Neutrophil (primary cell): ENCODE measurements at regions not wholly inside any gene's neighbourhood (a gene's known extent, or its start where the extent isn't known, plus 50 kb on each side); places are given as distances from the start of the nearest gene placed in this dataset.

Experiments used
- H3K27ac ChIP-seq: fragments of 200-600 bp; sonication (generic); 2 replicates; pipeline ENCODE4 v1.5.1; 2016; ENCODE audit warnings: mild to moderate bottlenecking, moderate library complexity
- H3K27me3 ChIP-seq: fragments of 200-600 bp; sonication (generic); 2 replicates; pipeline ENCODE4 v1.6.0; 2016; ENCODE audit warnings: mild to moderate bottlenecking
- H3K36me3 ChIP-seq: fragments of 200-600 bp; sonication (generic); 2 replicates; pipeline ENCODE4 v1.5.1; 2017
- H3K4me1 ChIP-seq, 2 experiments: fragments of 200-600 bp in 1 of 2; sonication (generic) in 1 of 2; 1 replicate in 1 of 2; 2 replicates in 1 of 2; pipeline versions ENCODE4 v1.5.1 to v1.6.1; 2013 to 2016; ENCODE audit warnings: low read depth in 1 of 2, low read length in 1 of 2, mild to moderate bottlenecking in 1 of 2, moderate library complexity in 1 of 2; ENCODE audit not compliant: control insufficient read depth in 1 of 2, insufficient read depth in 1 of 2
- H3K4me3 ChIP-seq, 2 experiments: fragments of 200-600 bp in 1 of 2; sonication (generic) in 1 of 2; 1 replicate in 1 of 2; 2 replicates in 1 of 2; pipeline ENCODE4 v1.5.1; 2013 to 2016; ENCODE audit warnings: low read depth in 1 of 2, low read length in 1 of 2, mild to moderate bottlenecking in 1 of 2, moderate library complexity in 1 of 2
- H3K9me3 ChIP-seq: fragments of 200-600 bp; sonication (generic); 2 replicates; pipeline ENCODE4 v1.5.1; 2016
- TF ChIP-seq, protein P1 (sequence below): fragments of 200-600 bp; sonication (generic); IDR thresholded peaks from 2 replicates; pipeline ENCODE4 v1.5.1; 2016; ENCODE audit warnings: antibody characterized with exemption

- Histone ChIP-seq H3K9me3 (no peaks in the 10 kb centered on the region), H3K36me3 (no peaks in the 10 kb centered on the region), H3K27me3 (no peaks in the 10 kb centered on the region), H3K4me1 (peaks cover 29 to 33% of the 10 kb centered on the region in 2 experiments), H3K27ac (no peak overlapping the region), H3K4me3 (no peak overlapping the region)
- TF ChIP-seq, protein P1, sequence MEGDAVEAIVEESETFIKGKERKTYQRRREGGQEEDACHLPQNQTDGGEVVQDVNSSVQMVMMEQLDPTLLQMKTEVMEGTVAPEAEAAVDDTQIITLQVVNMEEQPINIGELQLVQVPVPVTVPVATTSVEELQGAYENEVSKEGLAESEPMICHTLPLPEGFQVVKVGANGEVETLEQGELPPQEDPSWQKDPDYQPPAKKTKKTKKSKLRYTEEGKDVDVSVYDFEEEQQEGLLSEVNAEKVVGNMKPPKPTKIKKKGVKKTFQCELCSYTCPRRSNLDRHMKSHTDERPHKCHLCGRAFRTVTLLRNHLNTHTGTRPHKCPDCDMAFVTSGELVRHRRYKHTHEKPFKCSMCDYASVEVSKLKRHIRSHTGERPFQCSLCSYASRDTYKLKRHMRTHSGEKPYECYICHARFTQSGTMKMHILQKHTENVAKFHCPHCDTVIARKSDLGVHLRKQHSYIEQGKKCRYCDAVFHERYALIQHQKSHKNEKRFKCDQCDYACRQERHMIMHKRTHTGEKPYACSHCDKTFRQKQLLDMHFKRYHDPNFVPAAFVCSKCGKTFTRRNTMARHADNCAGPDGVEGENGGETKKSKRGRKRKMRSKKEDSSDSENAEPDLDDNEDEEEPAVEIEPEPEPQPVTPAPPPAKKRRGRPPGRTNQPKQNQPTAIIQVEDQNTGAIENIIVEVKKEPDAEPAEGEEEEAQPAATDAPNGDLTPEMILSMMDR = no peak
Observed at GRCh38 chrX:39893417-39894338, 204.1 kb downstream of the BCOR start.

- no peak overlapping the region for H3K27ac ChIP-seq
- TF ChIP-seq, protein P1 = no peak
- H3K9me3 ChIP-seq = no peaks in the 10 kb centered on the region
- no peaks in the 10 kb centered on the region for H3K27me3 ChIP-seq
- no peak overlapping the region for H3K4me3 ChIP-seq
- H3K36me3 ChIP-seq = no peaks in the 10 kb centered on the region
- peaks cover 29 to 33% of the 10 kb centered on the region in 2 experiments for H3K4me1 ChIP-seq
Observed at GRCh38 chrX:39894683-39895082, 203.1 kb downstream of the BCOR start.

DNA sequence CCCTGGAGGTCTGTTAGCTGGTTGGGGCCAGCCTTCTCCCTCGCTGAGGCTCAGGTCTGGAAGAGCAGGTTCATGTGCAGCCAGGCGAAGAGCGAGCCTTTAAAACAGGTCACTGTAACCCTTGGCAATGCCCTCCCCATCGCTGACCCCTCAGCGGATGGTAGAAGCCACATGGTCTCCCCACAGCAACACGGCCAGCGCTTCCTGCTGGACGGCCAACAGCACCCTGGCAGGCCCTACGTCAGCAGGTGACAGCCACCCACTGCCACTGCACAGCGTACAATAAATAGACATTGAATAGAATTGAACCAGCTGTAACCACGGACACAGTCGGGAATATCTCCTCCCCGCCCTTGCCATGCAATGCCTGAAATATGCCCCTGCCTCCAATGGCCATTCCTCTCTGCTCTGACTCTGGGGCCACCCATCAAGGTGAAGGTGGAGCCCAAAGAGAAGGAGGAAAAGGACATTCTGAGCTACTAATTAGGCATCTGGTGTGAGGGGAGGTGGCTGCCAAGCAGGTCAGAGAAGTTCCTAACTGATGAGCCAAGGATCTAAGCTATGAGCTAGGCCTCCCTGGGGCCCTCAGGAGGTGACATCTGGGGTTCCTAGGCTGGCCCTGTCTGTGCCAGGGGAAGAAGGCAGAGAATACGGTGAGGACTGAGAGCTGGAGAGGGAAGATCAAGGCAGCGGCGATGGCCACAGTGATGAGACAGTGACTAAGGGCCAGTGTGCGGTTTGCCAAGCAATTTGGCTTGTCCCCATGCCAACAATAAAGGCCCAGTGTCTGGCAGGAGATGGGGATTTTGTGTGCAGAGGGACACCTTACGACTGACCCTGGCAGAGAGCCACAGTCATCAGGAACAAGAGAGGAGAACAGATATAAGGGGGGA is 202.3 kb downstream of the BCOR start:
- H3K4me1 ChIP-seq = peaks cover 29 to 33% of the 10 kb centered on the region in 2 experiments
- no peaks in the 10 kb centered on the region for H3K9me3 ChIP-seq
- H3K27me3 ChIP-seq = no peaks in the 10 kb centered on the region
- H3K36me3 ChIP-seq = no peaks in the 10 kb centered on the region
- no peak overlapping the region for H3K4me3 ChIP-seq
- no peak overlapping the region for H3K27ac ChIP-seq
- TF ChIP-seq, protein P1 = no peak

DNA sequence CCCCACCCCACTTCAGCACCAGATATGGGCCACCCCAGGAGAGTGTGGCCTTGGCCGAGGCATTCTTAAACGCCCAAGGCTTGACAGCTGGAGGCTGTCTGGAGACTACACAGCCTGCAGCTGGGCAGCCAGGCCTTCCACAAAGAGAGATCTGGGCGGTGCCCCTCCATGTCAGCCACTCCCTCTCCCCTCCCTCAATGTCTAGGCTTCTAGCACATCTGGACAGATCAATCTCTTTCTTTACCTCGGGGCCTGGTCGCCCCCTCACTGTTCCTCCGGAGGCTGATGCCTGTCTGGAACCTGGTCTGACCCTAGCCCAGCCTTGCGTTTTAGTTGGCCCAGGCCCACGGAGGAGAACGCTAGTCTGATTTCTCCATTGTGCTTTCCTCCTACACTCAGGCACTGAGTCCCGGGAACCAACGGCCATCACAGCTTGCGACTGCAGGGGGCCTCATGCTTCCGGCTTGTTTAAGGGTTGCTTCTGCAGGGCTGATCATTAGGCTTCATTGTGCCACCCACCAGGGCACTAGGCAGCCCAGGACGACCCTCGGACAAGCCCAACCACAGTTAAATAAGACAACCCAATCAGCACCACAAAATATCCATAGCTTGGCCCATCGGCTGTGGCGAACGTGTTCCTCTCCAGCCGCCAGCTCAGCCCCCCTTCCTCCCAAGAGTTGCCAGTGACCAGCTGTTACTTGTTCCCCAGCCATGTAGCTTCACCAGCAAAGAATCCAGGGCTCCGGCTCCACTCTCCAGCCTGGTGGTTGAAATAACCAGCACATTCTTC is 200.6 kb downstream of the BCOR start:
- TF ChIP-seq, protein P1 = no peak
- no peaks in the 10 kb centered on the region for H3K36me3 ChIP-seq
- H3K27ac ChIP-seq = no peak overlapping the region
- no peaks in the 10 kb centered on the region for H3K27me3 ChIP-seq
- H3K4me1 ChIP-seq = peaks cover 19 to 23% of the 10 kb centered on the region in 2 experiments
- H3K9me3 ChIP-seq = no peaks in the 10 kb centered on the region
- H3K4me3 ChIP-seq = no peak overlapping the region

GRCh38 chrX:39897741-39898097 is 200.0 kb downstream of the BCOR start:
- Histone ChIP-seq H3K4me1 (peaks cover 18 to 23% of the 10 kb centered on the region in 2 experiments), H3K27ac (no peak overlapping the region)

More at GRCh38 chrX:39897741-39898097, 200.0 kb downstream of the BCOR start:
- no peaks in the 10 kb centered on the region for H3K27me3 ChIP-seq
- no peaks in the 10 kb centered on the region for H3K36me3 ChIP-seq
- no peaks in the 10 kb centered on the region for H3K9me3 ChIP-seq
- no peak overlapping the region for H3K4me3 ChIP-seq
- TF ChIP-seq, protein P1 = no peak
